HG03439 (cell line): ENCODE measurements at regions not wholly inside any gene's neighbourhood (a gene's known extent, or its start where the extent isn't known, plus 50 kb on each side); places are given as distances from the start of the nearest gene placed in this dataset.
A peak's percentile ranks its signal among the peaks of the same experiment; 100 is the strongest.

Experiments used
- ATAC-seq: cut with Tn5 transposase; IDR thresholded peaks from one replicate; pipeline ENCODE4 v1.9.1; 2021; ENCODE audit warnings: mild to moderate bottlenecking, moderate library complexity; ENCODE audit not compliant: unreplicated experiment

DNA sequence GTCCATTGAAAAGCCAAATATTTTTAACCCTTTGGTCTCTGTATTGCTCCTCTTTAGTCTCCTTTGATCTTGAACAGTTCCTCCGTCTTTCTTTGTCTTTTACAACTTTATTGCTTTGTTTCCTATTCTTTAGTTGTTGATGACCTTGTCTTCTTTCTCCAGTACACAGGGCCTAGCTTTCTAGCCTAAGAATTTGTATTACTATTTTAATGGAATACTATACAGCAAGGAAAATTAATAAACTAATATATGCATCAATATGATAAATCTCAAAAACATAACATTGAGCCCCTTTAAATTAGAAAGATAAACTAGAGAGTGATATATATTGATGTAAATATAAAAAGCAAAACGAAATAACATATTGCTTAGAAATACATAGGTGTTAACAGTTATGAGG is 88.7 kb downstream of the NR1D2 start:
- ATAC-seq, result no peak

DNA sequence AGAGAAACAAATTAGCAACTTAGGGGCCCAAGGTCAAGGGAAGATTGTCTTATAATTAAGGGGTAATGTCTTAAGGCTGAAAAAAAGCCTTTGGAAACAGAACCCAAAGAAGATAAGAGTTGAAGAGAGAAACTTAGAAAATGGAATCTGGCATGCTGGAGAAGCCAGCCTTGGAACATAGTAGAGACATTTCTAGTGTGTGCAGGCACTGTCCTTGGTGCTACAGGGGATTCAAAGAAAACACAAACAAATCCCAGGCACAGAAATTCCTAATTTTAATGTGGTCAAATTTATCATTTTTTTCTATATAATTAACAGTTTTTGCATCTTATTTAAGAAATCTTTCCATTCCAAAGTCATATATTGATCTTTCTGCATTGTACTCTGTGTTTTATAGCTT is 89.4 kb downstream of the NR1D2 start:
- ATAC-seq, result no peak

DNA sequence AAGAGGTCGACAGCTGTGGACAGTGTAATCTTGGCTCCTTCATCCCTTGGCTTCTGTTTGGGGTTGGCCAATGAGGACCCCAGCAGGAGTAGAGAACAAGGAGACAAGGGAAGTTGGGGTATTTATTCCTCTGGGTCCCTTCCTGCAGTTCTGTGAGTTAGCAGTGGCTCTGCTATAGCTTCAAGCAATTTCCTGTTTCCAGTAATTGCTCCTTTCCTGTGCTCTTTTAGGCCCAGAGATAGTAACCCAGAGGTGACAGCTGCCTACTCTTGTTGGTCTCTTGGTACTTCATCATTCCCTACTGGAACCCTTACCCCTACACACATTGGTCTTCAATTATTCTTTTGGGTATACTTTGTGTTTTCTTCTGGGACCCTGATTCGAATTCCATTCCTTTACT is 92.9 kb downstream of the NR1D2 start:
- ATAC-seq, result no peak

GRCh38 chr3:24040311-24040710 is 95.2 kb downstream of the NR1D2 start:
- ATAC-seq, result no peak

DNA sequence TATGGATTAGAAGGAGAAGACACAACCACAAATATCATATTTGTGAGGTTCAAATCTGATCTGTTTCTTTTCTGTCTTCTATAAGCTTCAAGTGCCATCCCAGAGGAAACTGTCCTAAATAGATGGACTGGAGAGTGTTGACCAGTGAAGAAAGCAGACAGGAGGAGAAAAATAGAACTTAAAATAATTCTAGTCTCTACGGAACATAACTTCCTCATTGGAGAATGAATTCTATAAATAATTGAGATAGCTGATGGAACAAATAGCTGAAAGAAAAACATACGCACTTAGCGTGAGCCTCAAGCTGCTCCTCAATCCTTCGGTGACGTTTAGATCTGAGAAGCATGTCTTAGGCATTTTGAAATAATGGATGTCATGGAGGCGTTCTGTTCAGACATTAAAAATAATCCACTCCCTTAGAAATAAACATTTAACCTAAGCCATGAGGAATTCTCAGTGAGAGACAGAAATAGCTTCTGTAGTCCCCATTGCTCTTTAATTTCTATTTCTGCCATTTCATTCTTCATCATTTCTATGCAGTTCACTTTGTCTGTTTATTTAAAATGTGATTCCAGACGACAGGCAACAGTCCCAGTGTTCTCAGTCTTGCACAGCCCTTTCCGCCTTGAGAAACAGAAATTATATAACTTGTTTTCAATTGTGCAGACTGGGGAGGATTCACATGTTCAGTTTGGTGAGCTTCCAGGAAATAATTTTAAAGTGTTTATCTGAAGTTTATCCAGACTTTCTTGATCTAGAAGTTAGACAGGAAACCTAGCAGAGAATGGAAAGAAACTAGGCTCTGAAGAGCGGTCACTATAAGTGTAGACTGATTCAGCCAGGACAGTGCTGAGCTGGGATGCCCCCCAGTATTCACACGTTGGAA is 97.3 kb downstream of the NR1D2 start:
- no peak for ATAC-seq

DNA sequence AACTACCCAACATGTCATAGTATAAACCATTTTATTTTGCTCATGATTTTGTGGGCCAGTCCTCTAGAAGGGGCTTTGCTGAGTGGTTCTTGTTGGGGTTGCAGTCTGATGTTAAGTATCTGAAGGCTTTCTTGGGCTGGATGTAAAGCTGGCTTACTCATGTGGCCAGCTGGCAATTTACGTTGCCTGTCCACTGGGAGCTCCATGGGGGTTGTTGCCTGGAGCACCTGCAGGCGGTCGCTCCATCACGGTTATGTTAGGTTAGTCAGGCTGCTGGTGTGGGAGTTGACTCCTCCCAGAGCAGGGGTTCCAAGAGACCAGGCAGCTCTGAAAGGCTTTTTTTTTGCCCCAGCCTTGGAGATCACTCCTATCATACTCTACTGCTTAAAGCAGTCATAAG is 98.1 kb downstream of the NR1D2 start:
- no peak for ATAC-seq

- ATAC-seq, result no peak
Observed at GRCh38 chr3:24043985-24044384, 98.9 kb downstream of the NR1D2 start.

DNA sequence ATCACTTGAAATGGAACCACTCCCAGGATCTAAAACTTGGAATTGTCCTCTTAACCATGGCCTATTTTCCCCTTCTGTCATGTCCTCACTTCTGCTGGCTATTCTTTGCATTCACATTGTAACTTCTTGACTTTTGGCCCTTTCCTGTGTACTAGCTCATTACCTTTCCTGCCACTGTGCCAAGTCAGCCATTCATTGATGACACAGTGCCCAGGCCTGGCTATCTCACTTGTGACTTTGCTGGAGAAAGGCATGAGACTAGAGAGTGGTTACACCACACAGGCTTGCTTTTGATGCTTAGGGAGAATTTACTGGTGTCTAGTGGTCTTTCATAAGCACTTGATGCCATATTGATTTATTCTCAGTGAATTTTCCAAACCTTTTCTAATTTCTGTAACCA is 101.1 kb downstream of the NR1D2 start:
- no peak for ATAC-seq

GRCh38 chr3:24047513-24047912 is 102.4 kb downstream of the NR1D2 start:
- ATAC-seq, result peak; percentile 27

DNA sequence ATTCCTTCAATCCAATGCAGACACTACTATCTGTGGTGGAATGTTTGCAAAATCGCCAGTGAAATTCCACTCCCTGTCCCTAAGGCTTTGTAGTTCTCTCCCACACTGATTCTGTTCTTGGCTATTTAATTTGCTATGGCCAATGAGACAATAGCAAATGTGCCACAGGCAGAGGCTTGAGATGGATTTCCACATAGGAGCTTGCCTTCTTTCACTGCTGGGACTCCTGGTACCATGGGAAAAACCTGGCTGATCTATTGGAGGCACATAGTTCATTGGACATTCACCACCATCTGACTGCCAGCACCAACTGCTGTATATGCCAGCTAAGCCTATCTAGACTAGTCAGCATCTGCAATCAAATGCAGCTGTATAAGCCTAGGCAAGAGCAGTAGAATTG is 103.8 kb downstream of the NR1D2 start:
- ATAC-seq, result no peak

DNA sequence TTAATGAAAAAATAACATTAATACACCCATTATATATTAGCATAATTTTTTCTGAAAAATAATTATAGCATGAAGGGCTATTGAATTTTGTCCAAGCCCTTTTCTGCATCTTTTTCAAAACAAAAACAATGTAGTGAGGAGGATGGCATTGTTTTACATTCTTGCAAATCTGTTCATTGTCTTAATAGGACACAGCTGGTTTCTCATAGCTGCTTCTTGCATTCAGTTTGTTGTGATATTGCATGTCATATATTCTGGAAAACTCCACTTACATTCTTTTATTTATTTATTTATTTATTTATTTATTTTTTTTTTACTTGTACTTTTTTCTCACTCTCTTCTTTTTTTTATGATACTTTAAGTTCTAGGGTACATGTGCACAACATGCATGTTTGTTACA is 107.4 kb downstream of the NR1D2 start:
- no peak for ATAC-seq

GRCh38 chr3:24058940-24059705 is 114.0 kb downstream of the NR1D2 start:
- ATAC-seq, result no peak

DNA sequence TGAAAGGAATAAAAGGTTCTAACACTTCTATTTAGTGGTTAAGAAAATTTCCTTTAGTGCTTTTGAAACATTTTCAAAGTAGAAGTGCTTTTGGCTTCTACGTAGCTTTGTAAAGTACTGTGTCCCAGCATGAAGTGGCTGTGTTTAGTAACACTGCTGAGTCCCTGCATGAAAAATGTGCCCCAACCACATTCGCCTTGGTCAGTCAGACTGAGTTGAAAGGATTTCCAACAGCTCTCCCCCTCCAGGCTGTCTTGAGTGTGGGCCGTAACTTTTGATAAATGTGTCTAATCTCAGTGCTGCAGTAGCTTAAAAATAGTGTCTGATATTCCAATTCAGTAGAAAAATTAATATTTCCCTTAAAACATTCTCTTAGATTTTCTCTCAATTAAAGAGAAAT is 115.0 kb downstream of the NR1D2 start:
- ATAC-seq, result no peak

- ATAC-seq, result no peak
Observed at GRCh38 chr3:24062916-24063315, 117.8 kb downstream of the NR1D2 start.
